ENCODE measurements at regions not wholly inside any gene's neighbourhood (a gene's known extent, or its start where the extent isn't known, plus 50 kb on each side); places are given as distances from the start of the nearest gene placed in this dataset.

DNA sequence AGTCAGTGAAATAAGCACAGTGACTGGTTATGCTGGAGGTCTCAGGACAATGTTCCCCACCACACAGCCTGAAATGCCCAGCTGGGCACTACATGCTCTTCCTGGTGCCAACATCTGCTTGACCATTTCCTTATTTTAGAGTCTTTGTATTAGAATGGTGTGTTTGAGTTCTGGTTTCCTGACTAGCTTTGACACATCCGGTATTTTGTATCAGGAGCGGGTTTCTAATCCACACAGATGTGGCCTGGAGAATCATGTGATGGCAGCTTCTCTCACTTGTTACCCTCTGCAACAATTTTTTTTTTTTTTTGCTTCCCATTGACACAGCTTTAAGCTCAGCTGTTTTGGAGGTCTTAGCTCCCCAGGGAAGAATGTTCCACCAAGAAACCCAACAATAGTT, 164.5 kb upstream of the CST7 start:
- no peak for TF ChIP-seq YY1 (IDR thresholded peaks at IDR 0.05; ENCODE audit: insufficient read depth, insufficient read length)
- TF ChIP-seq ZNF274 (IDR thresholded peaks at IDR 0.05; ENCODE audit: low read depth, low read length) = no peak
- no peak for TF ChIP-seq SUZ12 (IDR thresholded peaks at IDR 0.05; ENCODE audit: extremely low read depth, insufficient read depth, insufficient read length)
- Histone ChIP-seq H3K4me1 (ENCODE audit: insufficient read depth, insufficient read length) (no peaks in the 10 kb centered on the region), H3K4me3 (ENCODE audit: insufficient read length, low read depth) (no peak overlapping the region), H3K9ac (ENCODE audit: insufficient read length, low read depth) (no peak overlapping the region), H3K36me3 (ENCODE audit: insufficient read depth, insufficient read length, low read length) (no peaks in the 10 kb centered on the region), H3K27me3 (ENCODE audit: insufficient read depth, insufficient read length) (no peaks in the 10 kb centered on the region), H3K9me3 (ENCODE audit: insufficient read depth, low read length) (no peaks in the 10 kb centered on the region; the same call in 1 of the 2 replicates)
- DNase-seq (ENCODE audit: low read depth, low spot score) = no peak

DNA sequence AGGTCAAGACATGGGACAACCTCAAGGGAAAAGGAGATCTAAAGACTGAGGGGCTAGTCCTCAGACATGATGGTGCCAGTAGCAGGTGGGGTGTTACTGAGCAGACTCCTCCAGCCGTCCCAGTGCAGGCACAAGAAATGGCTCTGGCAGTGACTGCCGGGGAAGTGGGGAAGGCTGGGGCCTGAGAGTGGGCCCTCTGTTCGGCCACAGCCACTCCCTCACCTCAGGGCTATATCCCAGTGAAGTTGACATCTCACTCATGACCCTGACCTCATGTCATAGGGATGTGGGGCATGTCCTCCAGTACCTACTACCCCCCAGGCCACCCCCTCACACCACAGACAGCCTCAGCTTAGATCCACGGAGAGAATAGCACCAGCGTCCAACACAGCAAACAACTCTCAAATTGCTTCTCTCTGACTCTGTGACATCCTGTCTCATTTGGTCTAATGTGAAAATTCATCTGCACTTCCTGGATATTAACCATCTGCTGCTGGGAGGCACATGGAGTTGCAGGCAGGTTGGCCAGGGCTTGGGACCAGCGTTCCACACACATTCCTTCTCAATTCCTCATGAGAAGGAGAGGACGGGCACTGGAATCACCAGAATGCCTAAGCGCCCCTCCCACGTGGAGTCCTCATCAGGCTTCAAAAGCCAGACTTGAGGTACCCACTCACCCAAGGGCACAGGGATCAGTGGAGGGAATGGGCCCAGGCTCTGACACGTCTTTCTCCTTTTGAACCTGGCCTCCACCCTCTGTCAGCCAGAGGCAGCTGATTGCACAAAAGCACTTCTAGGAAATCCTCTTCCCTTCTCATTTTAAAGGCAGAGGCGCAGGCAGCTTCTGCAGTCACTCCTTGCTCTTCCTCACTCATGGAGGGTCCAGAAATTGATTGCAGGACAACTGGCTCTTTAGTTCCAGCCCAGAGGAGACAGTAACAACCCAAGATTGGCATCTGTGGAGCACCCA, 163.6 kb upstream of the CST7 start:
- Histone ChIP-seq H3K36me3 (ENCODE audit: insufficient read depth, insufficient read length, low read length) (no peaks in the 10 kb centered on the region), H3K4me1 (ENCODE audit: insufficient read depth, insufficient read length) (no peaks in the 10 kb centered on the region), H3K4me3 (ENCODE audit: insufficient read length, low read depth) (no peak overlapping the region), H3K9me3 (ENCODE audit: insufficient read depth, low read length) (no peaks in the 10 kb centered on the region; the same call in 1 of the 2 replicates), H3K9ac (ENCODE audit: insufficient read length, low read depth) (no peak overlapping the region), H3K27me3 (ENCODE audit: insufficient read depth, insufficient read length) (no peaks in the 10 kb centered on the region)
- no peak for TF ChIP-seq SUZ12 (IDR thresholded peaks at IDR 0.05; ENCODE audit: extremely low read depth, insufficient read depth, insufficient read length)
- DNase-seq (ENCODE audit: low read depth, low spot score) = no peak

DNA sequence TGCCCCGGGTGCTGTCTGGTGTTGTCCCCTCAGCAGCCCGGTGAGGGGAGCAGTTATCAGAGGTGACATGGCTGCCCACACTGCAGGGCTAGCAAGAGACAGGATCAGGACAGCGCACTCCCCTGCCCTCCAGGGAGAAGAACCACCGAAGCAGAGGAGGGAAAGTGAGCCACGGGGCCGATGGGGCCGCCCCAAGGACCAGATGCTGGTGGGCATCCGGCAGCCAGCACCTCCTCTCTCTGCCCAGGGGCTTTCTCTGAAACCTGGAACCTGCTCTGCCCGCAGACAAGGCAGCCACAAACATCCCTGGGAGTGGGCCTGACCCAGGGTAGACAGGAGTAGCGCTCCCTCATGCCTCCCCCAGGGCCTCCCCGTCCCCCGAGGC, 163.0 kb upstream of the CST7 start:
- Histone ChIP-seq H3K36me3 (ENCODE audit: insufficient read depth, insufficient read length, low read length) (no peaks in the 10 kb centered on the region), H3K27me3 (ENCODE audit: insufficient read depth, insufficient read length) (no peaks in the 10 kb centered on the region), H3K9me3 (ENCODE audit: insufficient read depth, low read length) (no peaks in the 10 kb centered on the region; the same call in 1 of the 2 replicates), H3K4me3 (ENCODE audit: insufficient read length, low read depth) (no peak overlapping the region), H3K4me1 (ENCODE audit: insufficient read depth, insufficient read length) (no peaks in the 10 kb centered on the region), H3K9ac (ENCODE audit: insufficient read length, low read depth) (no peak overlapping the region)
- no peak for TF ChIP-seq YY1 (IDR thresholded peaks at IDR 0.05; ENCODE audit: insufficient read depth, insufficient read length)
- no peak for TF ChIP-seq SUZ12 (IDR thresholded peaks at IDR 0.05; ENCODE audit: extremely low read depth, insufficient read depth, insufficient read length)
- TF ChIP-seq ZNF274 (IDR thresholded peaks at IDR 0.05; ENCODE audit: low read depth, low read length) = no peak
- DNase-seq (ENCODE audit: low read depth, low spot score) = no peak

DNA sequence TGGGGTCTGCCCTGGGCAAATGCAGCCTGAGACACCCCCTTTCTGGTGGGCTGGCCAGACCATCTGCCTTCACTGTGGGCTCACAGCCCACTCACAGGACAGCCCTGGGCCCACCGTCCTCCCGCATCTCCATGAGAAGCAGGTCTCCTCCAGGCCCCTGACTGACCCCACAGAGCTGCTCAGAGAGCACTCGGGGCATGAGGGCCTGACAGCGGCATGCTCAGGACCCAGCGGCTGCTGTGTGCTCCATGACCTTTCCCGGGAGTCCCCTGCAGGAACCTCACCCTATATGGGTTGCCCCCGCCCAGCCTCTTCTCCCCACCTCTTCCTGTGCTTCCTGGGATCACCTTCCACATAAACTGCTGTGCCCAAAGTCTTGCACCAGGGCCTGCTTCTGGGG, 162.4 kb upstream of the CST7 start:
- no peaks in the 10 kb centered on the region for H3K27me3 ChIP-seq (ENCODE audit: insufficient read depth, insufficient read length)
- no peak overlapping the region for H3K9ac ChIP-seq (ENCODE audit: insufficient read length, low read depth)
- H3K36me3 ChIP-seq (ENCODE audit: insufficient read depth, insufficient read length, low read length) = no peaks in the 10 kb centered on the region
- H3K4me1 ChIP-seq (ENCODE audit: insufficient read depth, insufficient read length) = no peaks in the 10 kb centered on the region
- TF ChIP-seq ZNF274 (IDR thresholded peaks at IDR 0.05; ENCODE audit: low read depth, low read length) (no peak), SUZ12 (IDR thresholded peaks at IDR 0.05; ENCODE audit: extremely low read depth, insufficient read depth, insufficient read length) (no peak), YY1 (IDR thresholded peaks at IDR 0.05; ENCODE audit: insufficient read depth, insufficient read length) (no peak)
- no peaks in the 10 kb centered on the region; the same call in 1 of the 2 replicates for H3K9me3 ChIP-seq (ENCODE audit: insufficient read depth, low read length)
- no peak overlapping the region for H3K4me3 ChIP-seq (ENCODE audit: insufficient read length, low read depth)
- DNase-seq (ENCODE audit: low read depth, low spot score) = no peak

DNA sequence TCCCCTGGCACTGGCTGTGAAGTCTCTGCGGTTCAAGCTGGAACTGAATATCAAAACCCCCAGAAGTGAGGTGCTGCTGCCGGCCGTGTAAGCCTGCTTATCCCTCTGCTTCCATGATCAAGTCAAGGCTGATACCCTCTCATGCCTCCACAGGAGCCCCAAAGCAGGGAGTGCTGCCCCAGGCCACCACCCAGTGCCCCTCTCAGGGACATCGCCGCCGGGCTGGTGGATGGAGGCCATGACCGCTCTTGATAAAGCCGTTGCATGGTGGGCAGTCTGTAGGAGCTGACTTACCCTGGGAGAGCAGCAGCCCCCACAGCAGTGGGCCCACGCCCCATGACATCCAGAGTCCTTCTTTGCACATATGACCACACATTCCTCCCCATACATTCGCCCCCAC, 162.0 kb upstream of the CST7 start:
- Histone ChIP-seq H3K9me3 (ENCODE audit: insufficient read depth, low read length) (no peaks in the 10 kb centered on the region; the same call in 1 of the 2 replicates), H3K4me3 (ENCODE audit: insufficient read length, low read depth) (no peak overlapping the region), H3K27me3 (ENCODE audit: insufficient read depth, insufficient read length) (no peaks in the 10 kb centered on the region), H3K9ac (ENCODE audit: insufficient read length, low read depth) (no peak overlapping the region), H3K36me3 (ENCODE audit: insufficient read depth, insufficient read length, low read length) (no peaks in the 10 kb centered on the region), H3K4me1 (ENCODE audit: insufficient read depth, insufficient read length) (no peaks in the 10 kb centered on the region)
- DNase-seq (ENCODE audit: low read depth, low spot score) = no peak
- no peak for TF ChIP-seq ZNF274 (IDR thresholded peaks at IDR 0.05; ENCODE audit: low read depth, low read length)
- TF ChIP-seq SUZ12 (IDR thresholded peaks at IDR 0.05; ENCODE audit: extremely low read depth, insufficient read depth, insufficient read length) = no peak
- no peak for TF ChIP-seq YY1 (IDR thresholded peaks at IDR 0.05; ENCODE audit: insufficient read depth, insufficient read length)

DNA sequence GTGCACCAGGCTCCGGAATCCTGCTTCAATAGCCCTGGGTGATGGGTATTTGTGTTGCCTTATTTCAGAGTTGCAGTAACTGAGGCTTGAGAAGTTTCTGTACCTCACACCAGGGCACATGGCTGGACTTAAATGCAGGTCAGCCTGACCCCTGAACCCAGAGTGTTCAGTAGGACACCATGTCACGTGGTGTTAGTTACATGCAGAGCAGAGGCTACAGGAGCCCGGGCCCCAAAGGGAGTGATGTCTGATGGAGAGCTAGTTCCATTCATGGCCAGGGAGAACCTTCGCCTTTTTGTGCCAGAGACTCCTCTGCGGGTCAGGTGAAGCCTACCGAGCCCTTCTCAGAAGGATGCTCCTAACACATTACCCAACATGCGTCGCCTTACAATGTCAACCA, 161.4 kb upstream of the CST7 start:
- Histone ChIP-seq H3K9me3 (ENCODE audit: insufficient read depth, low read length) (no peaks in the 10 kb centered on the region; the same call in 1 of the 2 replicates), H3K9ac (ENCODE audit: insufficient read length, low read depth) (no peak overlapping the region), H3K27me3 (ENCODE audit: insufficient read depth, insufficient read length) (no peaks in the 10 kb centered on the region), H3K4me3 (ENCODE audit: insufficient read length, low read depth) (no peak overlapping the region), H3K4me1 (ENCODE audit: insufficient read depth, insufficient read length) (no peaks in the 10 kb centered on the region), H3K36me3 (ENCODE audit: insufficient read depth, insufficient read length, low read length) (no peaks in the 10 kb centered on the region)
- DNase-seq (ENCODE audit: low read depth, low spot score) = no peak
- no peak for TF ChIP-seq SUZ12 (IDR thresholded peaks at IDR 0.05; ENCODE audit: extremely low read depth, insufficient read depth, insufficient read length)
- TF ChIP-seq YY1 (IDR thresholded peaks at IDR 0.05; ENCODE audit: insufficient read depth, insufficient read length) = no peak
- no peak for TF ChIP-seq ZNF274 (IDR thresholded peaks at IDR 0.05; ENCODE audit: low read depth, low read length)

DNA sequence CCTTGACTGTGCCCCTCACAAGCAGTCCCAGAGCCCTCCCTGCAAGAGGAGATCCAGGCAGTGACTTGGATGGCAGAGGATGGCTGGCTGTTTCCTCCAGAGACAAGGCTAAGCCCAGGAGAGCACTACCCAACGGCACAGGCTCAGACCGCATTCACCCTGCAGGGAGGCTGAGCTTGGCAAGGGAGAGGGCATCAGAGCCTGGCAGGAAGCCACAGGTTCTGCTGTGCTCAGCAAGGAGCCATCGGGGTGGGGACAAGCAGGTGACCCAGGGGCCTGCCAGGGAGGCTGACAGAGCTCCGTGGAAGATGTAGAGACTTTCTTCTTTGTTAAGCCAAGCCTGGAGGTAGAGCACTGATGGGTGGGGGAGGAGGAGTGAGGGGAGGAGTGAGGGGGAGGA, 159.2 kb upstream of the CST7 start:
- Histone ChIP-seq H3K36me3 (ENCODE audit: insufficient read depth, insufficient read length, low read length) (no peaks in the 10 kb centered on the region), H3K4me3 (ENCODE audit: insufficient read length, low read depth) (no peak overlapping the region), H3K9me3 (ENCODE audit: insufficient read depth, low read length) (no peaks in the 10 kb centered on the region), H3K27me3 (ENCODE audit: insufficient read depth, insufficient read length) (no peaks in the 10 kb centered on the region), H3K9ac (ENCODE audit: insufficient read length, low read depth) (no peak overlapping the region), H3K4me1 (ENCODE audit: insufficient read depth, insufficient read length) (no peaks in the 10 kb centered on the region)
- no peak for TF ChIP-seq ZNF274 (IDR thresholded peaks at IDR 0.05; ENCODE audit: low read depth, low read length)
- no peak for TF ChIP-seq YY1 (IDR thresholded peaks at IDR 0.05; ENCODE audit: insufficient read depth, insufficient read length)
- no peak for TF ChIP-seq SUZ12 (IDR thresholded peaks at IDR 0.05; ENCODE audit: extremely low read depth, insufficient read depth, insufficient read length)
- DNase-seq (ENCODE audit: low read depth, low spot score) = no peak

All from NT2/D1 (cell line).